Neutrophil (primary cell): ENCODE measurements at regions not wholly inside any gene's neighbourhood (a gene's known extent, or its start where the extent isn't known, plus 50 kb on each side); places are given as distances from the start of the nearest gene placed in this dataset.

ENCODE experiments used
- H3K27ac ChIP-seq: fragments of 200-600 bp; sonication (generic); 2 replicates; pipeline ENCODE4 v1.5.1; 2016; ENCODE audit warnings: mild to moderate bottlenecking, moderate library complexity
- H3K27me3 ChIP-seq: fragments of 200-600 bp; sonication (generic); 2 replicates; pipeline ENCODE4 v1.6.0; 2016; ENCODE audit warnings: mild to moderate bottlenecking
- H3K36me3 ChIP-seq: fragments of 200-600 bp; sonication (generic); 2 replicates; pipeline ENCODE4 v1.5.1; 2017
- H3K4me1 ChIP-seq, 2 experiments: fragments of 200-600 bp in 1 of 2; sonication (generic) in 1 of 2; 1 replicate in 1 of 2; 2 replicates in 1 of 2; pipeline versions ENCODE4 v1.5.1 to v1.6.1; 2013 to 2016; ENCODE audit warnings: low read depth in 1 of 2, low read length in 1 of 2, mild to moderate bottlenecking in 1 of 2, moderate library complexity in 1 of 2; ENCODE audit not compliant: control insufficient read depth in 1 of 2, insufficient read depth in 1 of 2
- H3K4me3 ChIP-seq, 2 experiments: fragments of 200-600 bp in 1 of 2; sonication (generic) in 1 of 2; 1 replicate in 1 of 2; 2 replicates in 1 of 2; pipeline ENCODE4 v1.5.1; 2013 to 2016; ENCODE audit warnings: low read depth in 1 of 2, low read length in 1 of 2, mild to moderate bottlenecking in 1 of 2, moderate library complexity in 1 of 2
- H3K9me3 ChIP-seq: fragments of 200-600 bp; sonication (generic); 2 replicates; pipeline ENCODE4 v1.5.1; 2016
- TF ChIP-seq, protein P1 (sequence below): fragments of 200-600 bp; sonication (generic); IDR thresholded peaks from 2 replicates; pipeline ENCODE4 v1.5.1; 2016; ENCODE audit warnings: antibody characterized with exemption

DNA sequence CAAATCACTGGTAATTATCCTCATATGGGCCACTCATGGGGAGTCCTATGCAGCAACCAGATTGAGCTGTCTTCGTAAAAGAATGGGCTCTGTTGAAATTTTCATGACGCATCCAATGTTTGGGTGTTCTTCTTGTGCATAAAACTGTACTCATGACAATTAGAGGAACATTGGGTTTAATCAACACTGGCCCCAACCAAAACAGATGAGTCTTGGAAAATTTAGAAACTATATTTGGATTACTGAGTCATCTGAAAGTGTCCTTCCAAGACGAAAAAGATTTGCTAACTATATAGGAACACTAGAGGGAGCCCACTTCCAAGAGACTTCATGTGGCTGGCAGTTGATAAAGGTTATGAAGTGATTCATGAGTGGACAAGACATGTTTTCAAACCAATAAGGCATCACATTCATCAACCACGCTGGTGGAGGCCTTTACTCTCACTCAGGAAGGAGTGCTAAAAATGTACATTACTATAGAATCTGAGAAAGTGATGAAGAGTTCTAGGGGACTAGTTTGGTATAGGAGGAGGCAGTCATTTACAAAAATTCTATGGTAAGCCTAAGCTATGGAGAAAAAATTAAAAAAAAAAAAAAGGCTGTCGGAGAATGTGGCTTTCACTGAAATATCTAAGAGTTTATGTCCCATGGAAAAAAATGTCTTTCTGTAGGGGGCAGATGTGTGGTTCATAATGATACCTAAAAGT, 313.5 kb downstream of the PRDM9 start:
- no peaks in the 10 kb centered on the region for H3K9me3 ChIP-seq
- H3K27ac ChIP-seq = no peak overlapping the region
- TF ChIP-seq, protein P1, sequence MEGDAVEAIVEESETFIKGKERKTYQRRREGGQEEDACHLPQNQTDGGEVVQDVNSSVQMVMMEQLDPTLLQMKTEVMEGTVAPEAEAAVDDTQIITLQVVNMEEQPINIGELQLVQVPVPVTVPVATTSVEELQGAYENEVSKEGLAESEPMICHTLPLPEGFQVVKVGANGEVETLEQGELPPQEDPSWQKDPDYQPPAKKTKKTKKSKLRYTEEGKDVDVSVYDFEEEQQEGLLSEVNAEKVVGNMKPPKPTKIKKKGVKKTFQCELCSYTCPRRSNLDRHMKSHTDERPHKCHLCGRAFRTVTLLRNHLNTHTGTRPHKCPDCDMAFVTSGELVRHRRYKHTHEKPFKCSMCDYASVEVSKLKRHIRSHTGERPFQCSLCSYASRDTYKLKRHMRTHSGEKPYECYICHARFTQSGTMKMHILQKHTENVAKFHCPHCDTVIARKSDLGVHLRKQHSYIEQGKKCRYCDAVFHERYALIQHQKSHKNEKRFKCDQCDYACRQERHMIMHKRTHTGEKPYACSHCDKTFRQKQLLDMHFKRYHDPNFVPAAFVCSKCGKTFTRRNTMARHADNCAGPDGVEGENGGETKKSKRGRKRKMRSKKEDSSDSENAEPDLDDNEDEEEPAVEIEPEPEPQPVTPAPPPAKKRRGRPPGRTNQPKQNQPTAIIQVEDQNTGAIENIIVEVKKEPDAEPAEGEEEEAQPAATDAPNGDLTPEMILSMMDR = no peak
- no peaks in the 10 kb centered on the region for H3K27me3 ChIP-seq
- no peak overlapping the region for H3K4me3 ChIP-seq
- no peaks in the 10 kb centered on the region for H3K36me3 ChIP-seq
- no peaks in the 10 kb centered on the region for H3K4me1 ChIP-seq

DNA sequence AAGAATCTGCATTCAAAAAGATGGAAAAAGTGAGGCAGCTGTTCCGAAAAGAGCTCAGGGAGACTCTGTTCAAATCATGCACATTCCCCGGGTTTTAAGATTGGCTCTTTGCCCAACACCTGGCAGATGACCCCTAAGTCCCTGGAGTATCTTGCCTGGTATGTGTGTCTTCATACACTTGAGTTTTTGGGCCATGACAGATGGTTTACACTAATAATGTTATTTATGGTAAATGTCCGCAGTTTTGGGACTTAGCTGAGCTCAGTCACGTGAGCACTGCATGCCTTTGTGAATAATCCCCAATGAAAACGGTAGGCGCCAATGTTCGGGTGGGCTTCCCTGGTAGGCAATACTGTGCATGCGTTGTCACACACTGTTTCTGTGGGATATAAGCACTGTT, 316.1 kb downstream of the PRDM9 start:
- Histone ChIP-seq H3K4me1 (no peaks in the 10 kb centered on the region), H3K36me3 (no peaks in the 10 kb centered on the region), H3K27me3 (no peaks in the 10 kb centered on the region), H3K27ac (no peak overlapping the region), H3K4me3 (no peak overlapping the region), H3K9me3 (no peaks in the 10 kb centered on the region)
- TF ChIP-seq, protein P1 = no peak

DNA sequence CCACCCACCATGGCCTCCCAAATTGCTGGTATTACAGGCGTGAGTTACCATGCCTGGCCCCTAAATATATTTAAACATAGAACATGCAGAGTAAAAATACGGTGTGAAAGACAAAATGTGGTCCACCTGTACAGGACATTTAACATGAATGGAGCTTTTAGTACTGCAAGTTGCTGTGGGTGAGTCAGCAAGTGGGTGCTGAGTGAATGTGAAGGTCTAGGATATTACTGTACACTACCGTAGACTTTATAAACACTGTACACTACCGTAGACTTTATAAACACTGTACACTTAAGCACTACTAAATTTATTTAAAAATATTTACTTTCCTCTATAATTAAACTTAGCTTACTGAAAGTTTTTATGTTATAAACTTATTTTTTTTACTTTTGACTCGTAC, 317.8 kb downstream of the PRDM9 start:
- Histone ChIP-seq H3K27ac (no peak overlapping the region), H3K4me3 (no peak overlapping the region), H3K36me3 (no peaks in the 10 kb centered on the region), H3K27me3 (no peaks in the 10 kb centered on the region), H3K4me1 (no peaks in the 10 kb centered on the region), H3K9me3 (no peaks in the 10 kb centered on the region)
- TF ChIP-seq, protein P1 = no peak

DNA sequence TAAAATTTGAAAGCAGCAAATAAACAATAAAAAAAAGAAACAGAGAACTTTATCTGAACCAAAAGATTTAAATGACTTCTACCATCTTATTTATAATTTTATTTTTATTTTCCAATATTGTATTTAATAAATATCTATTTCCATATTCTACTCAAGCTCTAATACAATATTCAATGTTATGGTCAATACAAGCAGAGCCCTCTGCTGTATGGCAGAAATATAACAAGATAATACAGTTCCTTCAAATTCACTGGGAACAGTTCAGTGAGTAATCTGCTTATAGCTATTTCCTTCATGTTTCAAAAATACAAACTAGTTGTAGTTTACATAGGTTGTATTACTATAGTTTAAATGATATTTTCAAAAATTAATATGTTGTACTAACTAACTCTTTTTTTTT, 332.7 kb downstream of the PRDM9 start:
- Histone ChIP-seq H3K27me3 (no peaks in the 10 kb centered on the region), H3K4me1 (no peaks in the 10 kb centered on the region), H3K36me3 (no peaks in the 10 kb centered on the region), H3K9me3 (no peaks in the 10 kb centered on the region), H3K27ac (no peak overlapping the region), H3K4me3 (no peak overlapping the region)
- TF ChIP-seq, protein P1 = no peak

DNA sequence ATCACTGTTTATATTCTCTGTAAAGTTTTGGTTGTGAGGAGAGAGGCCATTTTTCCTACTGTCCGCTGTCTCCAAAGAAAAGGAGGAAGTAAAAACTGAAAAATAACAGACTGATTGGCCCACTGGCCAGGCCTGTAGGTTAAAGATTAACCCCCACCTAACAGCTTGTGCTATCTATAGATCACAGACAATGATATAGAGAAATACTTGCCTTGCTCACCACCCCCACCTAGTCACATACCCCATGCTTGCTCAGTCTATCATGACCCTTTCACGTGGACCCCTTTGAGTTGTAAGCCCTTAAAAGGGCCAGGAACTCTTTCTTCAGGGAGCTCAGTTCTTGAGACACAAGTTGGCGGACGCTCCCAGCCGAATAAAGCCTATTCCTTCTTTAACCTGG, 357.4 kb downstream of the PRDM9 start:
- no peaks in the 10 kb centered on the region for H3K9me3 ChIP-seq
- H3K27ac ChIP-seq = no peak overlapping the region
- H3K4me3 ChIP-seq = no peak overlapping the region
- H3K27me3 ChIP-seq = no peaks in the 10 kb centered on the region
- TF ChIP-seq, protein P1 = no peak
- H3K36me3 ChIP-seq = no peaks in the 10 kb centered on the region
- no peaks in the 10 kb centered on the region for H3K4me1 ChIP-seq
